ENCODE measurements at regions not wholly inside any gene's neighbourhood (a gene's known extent, or its start where the extent isn't known, plus 50 kb on each side); places are given as distances from the start of the nearest gene placed in this dataset.

- DNase-seq = no peak
Measured at GRCh38 chr4:112852601-112853000, 196.9 kb upstream of the ANK2 start.

GRCh38 chr4:112853662-112854256 lies 195.7 kb upstream of the ANK2 start:
- no peak for DNase-seq

- no peak for DNase-seq
Measured at GRCh38 chr4:112854420-112854819, 195.0 kb upstream of the ANK2 start.

GRCh38 chr4:112855058-112855457 lies 194.4 kb upstream of the ANK2 start:
- no peak for DNase-seq

- DNase-seq = no peak
Measured at GRCh38 chr4:112857461-112857860, 192.0 kb upstream of the ANK2 start.

GRCh38 chr4:112858751-112859150 lies 190.7 kb upstream of the ANK2 start:
- DNase-seq = no peak

- DNase-seq = no peak
Measured at GRCh38 chr4:112859456-112860184, 189.8 kb upstream of the ANK2 start.

- DNase-seq = no peak
Measured at GRCh38 chr4:112860830-112861690, 188.4 kb upstream of the ANK2 start.

GRCh38 chr4:112861691-112862674 lies 187.5 kb upstream of the ANK2 start:
- DNase-seq = no peak

GRCh38 chr4:112865443-112865842 lies 184.0 kb upstream of the ANK2 start:
- DNase-seq = no peak

- no peak for DNase-seq
Measured at GRCh38 chr4:112876316-112876715, 173.1 kb upstream of the ANK2 start.

GRCh38 chr4:112881842-112882241 lies 167.6 kb upstream of the ANK2 start:
- DNase-seq = no peak

GRCh38 chr4:112882286-112882685 lies 167.2 kb upstream of the ANK2 start:
- DNase-seq = no peak

GRCh38 chr4:112884406-112884805 lies 165.0 kb upstream of the ANK2 start:
- no peak for DNase-seq

GRCh38 chr4:112885897-112886296 lies 163.6 kb upstream of the ANK2 start:
- DNase-seq = no peak

GRCh38 chr4:112888622-112889021 lies 160.8 kb upstream of the ANK2 start:
- DNase-seq = no peak

- no peak for DNase-seq
Measured at GRCh38 chr4:112889199-112889598, 160.3 kb upstream of the ANK2 start.

- DNase-seq = no peak
Measured at GRCh38 chr4:112889619-112890527, 159.6 kb upstream of the ANK2 start.

- DNase-seq = no peak
Measured at GRCh38 chr4:112894480-112894879, 155.0 kb upstream of the ANK2 start.

GRCh38 chr4:112894951-112895350 lies 154.5 kb upstream of the ANK2 start:
- no peak for DNase-seq

GRCh38 chr4:112895811-112896608 lies 153.4 kb upstream of the ANK2 start:
- DNase-seq = no peak

Measured in NCI-H2107 (cell line).